SU-DHL-6 (cell line): ENCODE measurements at regions not wholly inside any gene's neighbourhood (a gene's known extent, or its start where the extent isn't known, plus 50 kb on each side); places are given as distances from the start of the nearest gene placed in this dataset.

ENCODE experiments used
- CTCF ChIP-seq: fragments of 200-600 bp; sonication (generic); IDR thresholded peaks from one replicate; pipeline ENCODE4 v1.5.1; 2017; ENCODE audit warnings: antibody characterized with exemption, mild to moderate bottlenecking, low read length, moderate library complexity; ENCODE audit not compliant: insufficient read depth, poor library complexity, severe bottlenecking
- EZH2phosphoT487 ChIP-seq: fragments of 200-600 bp; sonication (generic), shearing (Covaris generic); conservative IDR thresholded peaks from 2 replicates; pipeline ENCODE4 v1.6.1; 2018; ENCODE audit warnings: mild to moderate bottlenecking, antibody characterized with exemption, low read length, moderate library complexity, mixed read lengths

- TF ChIP-seq CTCF (no peak), EZH2phosphoT487 (no peak)
These were observed 336.9 kb upstream of the PKDCC start for GRCh38 chr2:41710944-41711343.
